ENCODE measurements at regions not wholly inside any gene's neighbourhood (a gene's known extent, or its start where the extent isn't known, plus 50 kb on each side); places are given as distances from the start of the nearest gene placed in this dataset.
"Not testable (repeated sequence)": the region's sequence is repeated elsewhere in the genome, so short reads cannot be mapped to it uniquely, and the experiment has no call there.

- DNase-seq (ENCODE audit: low read depth), result no peak
- no peak for TF ChIP-seq CTCF (IDR thresholded peaks at IDR 0.05; ENCODE audit: control insufficient read depth, extremely low read depth, insufficient read depth)
These were observed 399.3 kb downstream of the TBC1D32 start for GRCh38 chr6:120935016-120935415.

GRCh38 chr6:120931520-120932180 lies 402.6 kb downstream of the TBC1D32 start:
- DNase-seq (ENCODE audit: low read depth); H3K4me3 ChIP-seq (ENCODE audit: low read depth, low read length): not testable (repeated sequence)

More at GRCh38 chr6:120935016-120935415, 399.3 kb downstream of the TBC1D32 start:
- H3K4me3 ChIP-seq (ENCODE audit: low read depth, low read length), result no peak overlapping the region

GRCh38 chr6:120930500-120930899 lies 403.8 kb downstream of the TBC1D32 start:
- DNase-seq (ENCODE audit: low read depth); H3K4me3 ChIP-seq (ENCODE audit: low read depth, low read length): not testable (repeated sequence)

GRCh38 chr6:120924214-120924613 lies 410.1 kb downstream of the TBC1D32 start:
- TF ChIP-seq CTCF (IDR thresholded peaks at IDR 0.05; ENCODE audit: control insufficient read depth, extremely low read depth, insufficient read depth), result no peak
- no peak for DNase-seq (ENCODE audit: low read depth)

GRCh38 chr6:120918137-120918536 lies 416.1 kb downstream of the TBC1D32 start:
- TF ChIP-seq CTCF (IDR thresholded peaks at IDR 0.05; ENCODE audit: control insufficient read depth, extremely low read depth, insufficient read depth), result no peak

More at GRCh38 chr6:120924214-120924613, 410.1 kb downstream of the TBC1D32 start:
- H3K4me3 ChIP-seq (ENCODE audit: low read depth, low read length), result no peak overlapping the region

GRCh38 chr6:120916844-120917243 lies 417.4 kb downstream of the TBC1D32 start:
- DNase-seq (ENCODE audit: low read depth), result no peak
- no peak for TF ChIP-seq CTCF (IDR thresholded peaks at IDR 0.05; ENCODE audit: control insufficient read depth, extremely low read depth, insufficient read depth)
- no peak overlapping the region for H3K4me3 ChIP-seq (ENCODE audit: low read depth, low read length)

More at GRCh38 chr6:120918137-120918536, 416.1 kb downstream of the TBC1D32 start:
- no peak for DNase-seq (ENCODE audit: low read depth)
- H3K4me3 ChIP-seq (ENCODE audit: low read depth, low read length), result no peak overlapping the region

GRCh38 chr6:120913486-120913885 lies 420.8 kb downstream of the TBC1D32 start:
- no peak overlapping the region for H3K4me3 ChIP-seq (ENCODE audit: low read depth, low read length)
- no peak for DNase-seq (ENCODE audit: low read depth)
- no peak for TF ChIP-seq CTCF (IDR thresholded peaks at IDR 0.05; ENCODE audit: control insufficient read depth, extremely low read depth, insufficient read depth)

GRCh38 chr6:120908767-120909166 lies 425.5 kb downstream of the TBC1D32 start:
- no peak for TF ChIP-seq CTCF (IDR thresholded peaks at IDR 0.05; ENCODE audit: control insufficient read depth, extremely low read depth, insufficient read depth)

More at GRCh38 chr6:120908767-120909166, 425.5 kb downstream of the TBC1D32 start:
- DNase-seq (ENCODE audit: low read depth), result no peak
- no peak overlapping the region for H3K4me3 ChIP-seq (ENCODE audit: low read depth, low read length)

Measured in LNCaP clone FGC (cell line).